HG02981 (cell line): ENCODE measurements at regions not wholly inside any gene's neighbourhood (a gene's known extent, or its start where the extent isn't known, plus 50 kb on each side); places are given as distances from the start of the nearest gene placed in this dataset.
"Not testable (repeated sequence)": the region's sequence is repeated elsewhere in the genome, so short reads cannot be mapped to it uniquely, and the experiment has no call there.

ENCODE experiments used
- ATAC-seq: cut with Tn5 transposase; IDR thresholded peaks from one replicate; pipeline ENCODE4 v1.9.1; 2021; ENCODE audit warnings: mild to moderate bottlenecking, moderate library complexity; ENCODE audit not compliant: unreplicated experiment

- ATAC-seq, result no peak
These were observed 113.3 kb upstream of the JCAD start for GRCh38 chr10:30172673-30173072.

GRCh38 chr10:30172091-30172490, 112.7 kb upstream of the JCAD start:
- ATAC-seq, result no peak

DNA sequence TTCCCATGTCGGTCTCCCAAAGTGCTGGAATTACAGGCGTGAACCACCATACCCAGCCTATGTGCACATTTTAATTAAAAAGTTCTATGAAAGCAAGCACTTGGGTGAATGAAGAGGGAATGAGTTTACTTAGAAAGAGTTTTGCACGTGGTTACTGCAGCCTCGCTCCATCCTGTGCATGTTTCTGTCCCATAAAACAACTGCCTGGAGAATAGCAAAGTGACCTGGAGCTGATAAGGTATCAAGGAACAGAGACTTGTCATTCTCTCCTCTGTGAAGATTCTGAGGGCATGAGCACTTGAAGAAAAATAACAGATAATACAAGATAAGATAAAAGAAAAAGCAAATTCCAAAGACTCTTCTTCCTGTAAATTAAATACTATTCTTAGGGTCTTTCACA, 112.2 kb upstream of the JCAD start:
- no peak for ATAC-seq

GRCh38 chr10:30170814-30171213, 111.4 kb upstream of the JCAD start:
- ATAC-seq, result no peak

DNA sequence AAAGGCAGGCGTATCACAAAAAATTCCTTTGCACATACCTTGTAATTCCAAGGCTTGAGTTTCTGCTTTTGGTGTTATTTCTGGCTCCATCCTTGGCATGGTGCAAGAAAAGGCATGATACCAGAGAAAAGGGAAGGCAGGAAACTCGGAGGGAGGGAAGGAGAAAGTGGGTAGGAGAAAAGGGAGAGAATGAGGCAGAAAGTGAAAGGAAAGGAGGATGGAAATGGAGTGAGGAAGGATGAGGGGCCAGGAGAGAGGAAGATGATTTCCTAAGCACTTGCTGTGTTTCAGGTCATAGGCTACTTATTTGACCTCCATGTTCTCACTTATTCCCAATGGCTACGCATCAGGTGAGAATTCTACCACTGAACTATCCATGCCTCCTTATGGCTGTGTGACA, 110.8 kb upstream of the JCAD start:
- no peak for ATAC-seq

DNA sequence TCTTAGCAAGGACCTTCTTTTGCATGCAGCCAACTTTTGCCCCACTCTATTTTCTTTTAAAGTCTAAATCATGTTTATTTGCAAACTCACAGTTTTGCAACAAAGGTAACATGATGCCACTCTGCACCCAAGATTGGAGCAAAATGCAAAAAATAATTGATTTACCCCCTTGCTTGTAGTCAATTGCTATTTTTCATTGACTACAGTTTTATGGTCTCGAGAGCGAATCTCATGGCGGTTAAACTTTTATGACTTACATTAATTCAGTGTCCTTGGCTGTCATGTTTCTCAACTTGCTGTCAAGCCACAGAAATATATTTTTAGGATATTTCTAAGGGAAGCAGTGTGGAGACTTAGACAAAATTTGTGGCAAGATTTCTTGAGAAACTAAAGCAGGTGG, 110.0 kb upstream of the JCAD start:
- no peak for ATAC-seq

- ATAC-seq, result no peak
These were observed 107.5 kb upstream of the JCAD start for GRCh38 chr10:30166929-30167328.

DNA sequence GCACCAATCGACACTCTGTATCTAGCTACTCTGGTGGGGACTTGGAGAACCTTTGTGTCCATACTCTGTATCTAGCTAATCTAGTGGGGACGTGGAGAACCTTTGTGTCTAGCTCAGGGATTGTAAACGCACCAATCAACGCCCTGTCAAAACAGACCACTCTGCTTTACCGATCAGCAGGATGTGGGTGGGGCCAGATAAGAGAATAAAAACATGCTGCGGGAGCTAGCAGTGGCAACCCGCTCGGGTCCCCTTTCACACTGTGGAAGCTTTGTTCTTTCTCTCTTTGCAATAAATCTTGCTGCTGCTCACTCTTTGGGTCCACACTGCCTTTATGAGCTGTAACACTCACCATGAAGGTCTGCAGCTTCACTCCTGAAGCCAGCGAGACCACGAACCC, 104.0 kb upstream of the JCAD start:
- ATAC-seq, result not testable (repeated sequence)

GRCh38 chr10:30162796-30163195, 103.4 kb upstream of the JCAD start:
- not testable (repeated sequence) for ATAC-seq

DNA sequence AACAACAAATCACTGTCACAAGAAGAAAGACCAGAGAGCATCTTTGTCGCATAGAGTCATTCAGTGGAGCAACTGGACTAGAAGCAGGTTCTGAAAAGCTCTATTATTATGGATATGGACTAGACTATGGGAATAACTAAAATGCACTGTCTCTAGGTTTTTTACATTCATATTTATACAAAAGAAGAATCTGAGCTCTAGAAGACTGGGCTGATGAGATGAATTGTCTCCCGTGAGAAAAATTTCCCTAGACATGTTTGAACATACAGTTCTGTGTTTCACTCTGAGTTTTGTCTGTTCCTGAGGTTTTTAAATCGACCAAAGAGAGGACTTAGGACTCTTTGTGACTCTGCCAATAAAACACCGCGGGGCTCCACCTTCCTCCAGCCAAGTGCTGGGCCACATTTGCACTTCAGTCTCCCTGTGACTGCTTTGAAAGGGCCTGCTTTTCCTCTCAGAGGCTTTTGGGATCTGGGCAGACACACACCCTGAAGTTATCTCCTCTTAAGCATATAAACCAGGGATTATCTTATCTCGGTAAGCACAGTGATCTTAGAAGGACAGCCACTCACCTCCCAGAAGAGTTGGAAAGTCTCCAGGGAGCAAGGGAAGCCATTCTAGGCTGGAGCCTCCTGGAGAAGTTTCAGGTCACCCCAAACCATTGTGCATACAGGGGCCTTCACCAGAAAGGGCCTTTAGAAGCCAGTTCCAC, 101.0 kb upstream of the JCAD start:
- ATAC-seq, result no peak

- ATAC-seq, result not testable (repeated sequence)
These were observed 100.2 kb upstream of the JCAD start for GRCh38 chr10:30159614-30160013.

DNA sequence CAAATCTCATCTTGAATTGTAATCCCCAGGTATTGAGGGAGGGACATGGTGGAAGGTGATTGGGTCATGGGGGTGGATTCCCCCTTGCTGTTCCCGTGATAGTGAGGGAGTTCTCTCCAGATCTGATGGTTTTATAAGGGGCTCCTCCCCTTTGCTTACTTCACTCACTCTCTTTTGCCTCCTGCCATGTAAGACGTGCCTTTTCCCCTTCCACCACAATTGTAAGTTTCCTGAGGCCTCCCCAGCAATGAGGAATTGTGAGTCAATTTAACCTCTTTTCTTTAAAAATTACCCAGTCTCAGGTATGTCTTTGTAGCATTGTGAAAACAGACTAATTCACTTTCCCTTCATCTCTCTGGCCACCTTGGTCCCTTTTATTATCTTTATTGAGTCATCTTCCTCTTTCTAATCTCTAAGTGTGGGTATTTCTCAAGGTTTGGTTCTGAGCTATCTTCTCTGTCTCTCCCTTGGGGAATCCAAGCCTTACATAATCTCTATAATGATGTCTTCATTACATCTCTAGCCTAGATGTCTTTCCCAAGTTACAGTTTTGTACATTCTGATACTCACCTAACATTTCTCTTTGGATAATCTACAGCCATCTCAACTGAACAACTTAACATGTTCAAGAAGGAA, 99.1 kb upstream of the JCAD start:
- no peak for ATAC-seq

DNA sequence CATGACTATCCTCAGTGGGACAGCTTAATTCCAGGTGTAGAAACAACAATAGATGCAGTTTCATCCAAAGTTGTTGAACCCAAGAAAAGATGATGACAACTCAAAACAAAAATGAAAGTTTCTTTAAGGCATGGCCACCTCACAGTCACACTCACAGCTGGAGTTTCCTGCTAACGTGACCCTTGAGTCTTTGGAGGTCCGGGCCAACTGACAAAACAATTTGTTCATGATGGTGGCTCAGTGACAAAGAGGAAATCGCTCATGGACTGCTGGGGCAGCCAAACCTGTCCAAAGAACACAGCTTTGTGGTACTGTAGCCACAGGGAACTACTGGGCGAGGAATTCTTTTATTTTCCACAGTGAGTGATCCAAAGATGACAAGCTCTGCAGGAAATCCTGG, 96.0 kb upstream of the JCAD start:
- ATAC-seq, result no peak

DNA sequence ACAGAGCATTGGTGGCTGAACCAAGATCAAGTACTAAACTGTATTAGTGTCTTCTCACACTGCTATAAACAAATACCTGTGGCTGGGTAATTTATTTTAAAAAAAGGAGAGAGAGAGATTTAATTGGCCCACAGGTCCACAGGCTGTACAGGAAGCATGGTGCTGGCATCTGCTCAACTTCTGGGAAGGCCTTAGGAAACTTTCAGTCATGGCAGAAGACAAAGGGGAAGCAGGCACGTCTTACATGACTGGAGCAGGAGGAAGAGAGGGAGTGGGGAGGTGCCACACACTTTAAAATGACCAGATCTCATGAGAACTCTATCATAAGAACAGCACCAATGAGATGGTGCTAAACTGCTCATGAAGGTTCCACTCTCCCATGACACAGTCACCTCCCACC, 95.2 kb upstream of the JCAD start:
- ATAC-seq, result no peak

- no peak for ATAC-seq
These were observed 94.7 kb upstream of the JCAD start for GRCh38 chr10:30154126-30154525.

GRCh38 chr10:30151581-30152389, 92.4 kb upstream of the JCAD start:
- ATAC-seq, result no peak

DNA sequence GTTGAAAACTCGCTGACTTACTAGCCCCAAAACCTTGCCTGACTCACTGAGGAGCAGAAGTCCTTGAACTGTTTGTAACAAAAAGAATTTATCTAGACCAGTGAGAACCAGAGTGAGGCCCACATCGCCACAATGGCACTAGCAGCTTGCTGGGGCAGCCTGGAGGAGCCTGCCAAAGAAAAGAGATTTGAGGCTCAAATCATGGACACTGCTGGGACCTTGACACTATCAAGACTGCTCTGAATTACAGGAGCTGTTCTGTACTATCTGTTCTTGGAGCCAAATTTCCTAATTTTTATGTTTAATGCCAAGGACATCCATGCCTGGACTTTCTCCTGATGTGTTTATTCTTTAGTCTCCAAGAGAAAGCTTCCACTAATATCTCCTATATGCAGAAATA, 82.0 kb upstream of the JCAD start:
- no peak for ATAC-seq

- no peak for ATAC-seq
These were observed 75.0 kb upstream of the JCAD start for GRCh38 chr10:30134171-30134945.

GRCh38 chr10:30133198-30133597, 73.8 kb upstream of the JCAD start:
- no peak for ATAC-seq

- not testable (repeated sequence) for ATAC-seq
These were observed 72.0 kb upstream of the JCAD start for GRCh38 chr10:30131369-30131768.

GRCh38 chr10:30129326-30129725, 69.9 kb upstream of the JCAD start:
- not testable (repeated sequence) for ATAC-seq
